OCI-LY7 (cell line): ENCODE measurements at regions not wholly inside any gene's neighbourhood (a gene's known extent, or its start where the extent isn't known, plus 50 kb on each side); places are given as distances from the start of the nearest gene placed in this dataset.

Experiments
- EZH2phosphoT487 ChIP-seq: fragments of 200-600 bp; sonication (generic); IDR thresholded peaks from 2 replicates; pipeline ENCODE4 v1.6.1; 2018; ENCODE audit warnings: low read depth, borderline replicate concordance, mild to moderate bottlenecking, mixed run types, antibody characterized with exemption, low read length, moderate library complexity, mixed read lengths
- TF ChIP-seq, protein P1 (sequence below): fragments of 200-600 bp; sonication (generic); conservative IDR thresholded peaks from 2 replicates; pipeline ENCODE4 v1.5.1; 2014; ENCODE audit warnings: mild to moderate bottlenecking, antibody characterized with exemption, low read length, moderate library complexity, mixed read lengths

DNA sequence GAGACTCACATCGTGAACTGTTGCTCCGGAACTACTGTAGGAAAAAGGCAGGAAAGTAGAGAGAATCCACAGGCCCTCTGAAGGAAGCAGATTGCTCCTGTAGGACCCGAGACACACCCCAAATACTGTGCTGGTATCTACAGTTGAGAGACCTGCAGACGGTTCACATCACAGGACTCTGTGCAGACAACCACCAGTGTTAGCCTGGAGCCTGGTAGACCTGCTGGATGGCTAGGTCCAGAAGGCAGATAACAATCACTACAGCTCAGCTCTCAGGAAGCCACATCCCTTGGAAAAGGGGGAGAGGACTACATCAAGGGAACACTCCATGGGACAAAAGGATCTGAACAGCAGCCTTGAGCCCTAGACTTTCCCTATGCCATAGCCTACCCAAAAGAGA is 311.8 kb upstream of the PRKCQ start:
- TF ChIP-seq EZH2phosphoT487, result no peak
- TF ChIP-seq, protein P1, sequence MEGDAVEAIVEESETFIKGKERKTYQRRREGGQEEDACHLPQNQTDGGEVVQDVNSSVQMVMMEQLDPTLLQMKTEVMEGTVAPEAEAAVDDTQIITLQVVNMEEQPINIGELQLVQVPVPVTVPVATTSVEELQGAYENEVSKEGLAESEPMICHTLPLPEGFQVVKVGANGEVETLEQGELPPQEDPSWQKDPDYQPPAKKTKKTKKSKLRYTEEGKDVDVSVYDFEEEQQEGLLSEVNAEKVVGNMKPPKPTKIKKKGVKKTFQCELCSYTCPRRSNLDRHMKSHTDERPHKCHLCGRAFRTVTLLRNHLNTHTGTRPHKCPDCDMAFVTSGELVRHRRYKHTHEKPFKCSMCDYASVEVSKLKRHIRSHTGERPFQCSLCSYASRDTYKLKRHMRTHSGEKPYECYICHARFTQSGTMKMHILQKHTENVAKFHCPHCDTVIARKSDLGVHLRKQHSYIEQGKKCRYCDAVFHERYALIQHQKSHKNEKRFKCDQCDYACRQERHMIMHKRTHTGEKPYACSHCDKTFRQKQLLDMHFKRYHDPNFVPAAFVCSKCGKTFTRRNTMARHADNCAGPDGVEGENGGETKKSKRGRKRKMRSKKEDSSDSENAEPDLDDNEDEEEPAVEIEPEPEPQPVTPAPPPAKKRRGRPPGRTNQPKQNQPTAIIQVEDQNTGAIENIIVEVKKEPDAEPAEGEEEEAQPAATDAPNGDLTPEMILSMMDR, result no peak
